Neural progenitor cell (in vitro differentiated cells): ENCODE measurements at regions not wholly inside any gene's neighbourhood (a gene's known extent, or its start where the extent isn't known, plus 50 kb on each side); places are given as distances from the start of the nearest gene placed in this dataset.

Experiments
- CTCF ChIP-seq: fragments of 200-600 bp; sonication (generic); IDR thresholded peaks from 2 replicates; pipeline ENCODE4 v1.5.1; 2017; ENCODE audit warnings: antibody characterized with exemption, mild to moderate bottlenecking
- EZH2 ChIP-seq: fragments of 200-600 bp; sonication (generic); IDR thresholded peaks from 2 replicates; pipeline ENCODE4 v1.6.1; 2017; ENCODE audit warnings: antibody characterized with exemption, mild to moderate bottlenecking, moderate library complexity

- TF ChIP-seq CTCF (no peak), EZH2 (no peak)
Measured at GRCh38 chr2:15112216-15112615, 448.9 kb downstream of the NBAS start.
